ENCODE measurements at regions not wholly inside any gene's neighbourhood (a gene's known extent, or its start where the extent isn't known, plus 50 kb on each side); places are given as distances from the start of the nearest gene placed in this dataset.

GRCh38 chr11:128643661-128644317, 50.1 kb upstream of the FLI1 start:
- TF ChIP-seq CTCF (IDR thresholded peaks at IDR 0.05), result no peak
- TF ChIP-seq NR1H2 (CRISPR knock-in tag; IDR thresholded peaks at IDR 0.05), result no peak
- no peak for TF ChIP-seq TP53 (CRISPR knock-in tag; IDR thresholded peaks at IDR 0.05)
- TF ChIP-seq NFE2L1 (CRISPR knock-in tag; IDR thresholded peaks at IDR 0.05), result no peak
